GM19035 (cell line): ENCODE measurements at regions not wholly inside any gene's neighbourhood (a gene's known extent, or its start where the extent isn't known, plus 50 kb on each side); places are given as distances from the start of the nearest gene placed in this dataset.

Source experiments
- ATAC-seq: cut with Tn5 transposase; IDR thresholded peaks from one replicate; pipeline ENCODE4 v1.9.1; 2021; ENCODE audit not compliant: unreplicated experiment

GRCh38 chr13:44272692-44273091 is 100.9 kb upstream of the SERP2 start:
- no peak for ATAC-seq

GRCh38 chr13:44273216-44273615 is 100.4 kb upstream of the SERP2 start:
- no peak for ATAC-seq

DNA sequence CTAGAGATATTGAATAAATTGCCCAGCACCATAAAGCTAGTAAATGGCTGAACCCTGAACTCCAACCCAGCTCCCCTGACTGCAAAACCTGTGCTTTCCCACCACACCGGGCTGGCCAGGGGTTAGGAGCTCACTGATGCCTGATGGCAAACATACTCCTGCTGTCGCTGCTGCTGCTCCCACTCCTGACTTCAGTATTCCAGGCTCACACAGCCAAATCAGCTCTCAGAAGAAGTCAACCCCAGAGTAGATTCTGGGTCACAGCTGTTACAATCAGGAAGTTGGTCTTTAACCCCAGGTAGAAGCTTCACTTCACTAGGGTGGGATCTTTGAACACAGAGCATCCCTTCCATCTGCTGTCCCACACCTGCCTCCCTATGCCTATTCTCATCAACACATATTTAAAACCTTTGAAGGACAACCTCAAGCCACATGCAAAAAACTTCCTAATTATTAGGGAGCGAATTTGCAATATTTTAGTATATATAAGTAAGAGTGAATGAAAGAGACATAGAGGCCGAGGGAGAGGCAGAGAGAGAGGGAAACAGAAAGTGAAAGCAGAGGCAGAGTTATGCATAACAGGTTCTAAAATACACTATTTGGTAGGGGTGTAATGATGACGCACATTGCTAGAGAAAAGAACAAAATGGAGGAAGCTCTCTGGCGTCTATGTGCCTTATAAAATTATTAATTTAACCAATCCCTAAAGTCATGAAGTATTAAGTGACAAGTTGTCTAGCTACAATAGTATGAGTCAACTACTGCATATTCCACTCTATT is 99.4 kb upstream of the SERP2 start:
- ATAC-seq, result peak; percentile 94

DNA sequence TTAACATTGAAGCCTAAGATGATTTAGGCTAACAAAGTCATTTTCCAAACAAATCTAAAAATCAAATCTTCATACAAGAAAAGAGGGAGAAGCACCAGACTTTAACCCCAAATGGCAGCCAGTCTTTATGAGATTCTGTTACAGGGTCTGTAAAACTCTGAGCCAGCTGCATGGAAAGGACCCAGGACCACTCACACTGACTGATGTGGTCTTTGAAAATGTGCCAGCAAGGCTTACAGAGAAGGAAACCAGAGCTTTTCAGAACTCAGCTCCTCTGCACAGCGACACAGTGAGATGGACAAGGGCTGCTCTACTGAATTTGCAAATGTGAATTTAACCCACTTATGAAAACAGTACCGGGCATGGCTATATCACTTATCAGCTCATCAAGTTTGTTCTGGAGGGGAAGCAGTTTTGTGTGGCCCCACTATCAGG is 98.8 kb upstream of the SERP2 start:
- ATAC-seq, result no peak

DNA sequence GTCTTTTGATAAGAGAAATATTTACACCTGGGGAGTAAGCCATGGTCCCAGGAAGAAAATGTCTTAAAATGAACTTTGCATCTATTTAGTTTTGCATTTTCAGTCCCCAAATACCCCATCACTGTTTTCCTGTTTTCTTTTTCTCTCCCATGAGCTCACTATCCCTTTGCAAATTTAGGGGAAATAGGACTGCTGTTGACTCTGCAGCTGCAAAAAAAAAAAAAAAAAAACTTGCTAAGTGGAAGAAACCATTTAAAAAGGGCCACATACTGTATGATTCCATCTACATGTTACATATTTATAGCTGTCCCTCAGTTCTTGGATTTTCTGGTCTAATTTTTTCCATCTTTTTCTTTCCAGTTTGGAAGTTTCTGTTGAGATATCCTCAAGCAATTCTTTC is 98.2 kb upstream of the SERP2 start:
- ATAC-seq, result no peak

DNA sequence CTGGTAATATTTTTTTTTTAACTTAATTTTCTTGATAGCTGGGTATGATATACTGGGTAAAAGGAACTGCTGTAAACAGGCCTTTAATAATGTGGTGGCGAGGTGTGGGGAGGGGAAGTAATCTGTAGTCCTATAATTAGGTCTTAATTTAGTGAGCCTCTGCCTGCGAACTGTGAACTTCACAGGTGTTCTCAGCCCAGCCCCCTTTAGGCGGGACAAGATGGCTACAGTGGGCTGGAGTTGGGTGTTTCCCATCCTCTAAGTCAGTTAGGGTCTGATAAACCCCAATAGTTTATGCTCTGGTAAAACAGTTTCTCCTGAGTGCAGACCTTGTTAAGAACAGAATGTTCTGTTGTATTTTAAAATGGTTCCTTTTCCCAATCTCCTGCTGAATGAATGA is 97.6 kb upstream of the SERP2 start:
- ATAC-seq, result no peak

DNA sequence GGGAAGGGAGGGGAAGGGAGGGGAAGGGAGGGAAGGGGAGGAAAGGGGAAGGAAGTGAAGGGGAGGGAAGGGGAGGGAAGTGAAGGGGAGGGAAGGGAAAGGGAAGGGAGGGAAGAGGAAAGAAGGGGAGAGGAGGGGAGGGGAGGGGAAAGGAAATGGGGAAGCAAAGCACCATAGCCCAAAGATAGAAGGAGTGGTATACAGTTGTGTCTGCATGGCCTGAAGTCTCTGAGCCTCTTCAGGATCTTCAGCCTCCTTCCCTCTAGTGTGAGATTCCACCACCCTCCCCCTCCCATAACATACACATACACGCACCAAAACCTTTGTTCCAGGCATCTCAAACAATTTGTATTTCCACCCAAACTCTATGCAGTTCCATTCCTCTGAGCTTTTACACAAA is 96.2 kb upstream of the SERP2 start:
- ATAC-seq, result no peak

DNA sequence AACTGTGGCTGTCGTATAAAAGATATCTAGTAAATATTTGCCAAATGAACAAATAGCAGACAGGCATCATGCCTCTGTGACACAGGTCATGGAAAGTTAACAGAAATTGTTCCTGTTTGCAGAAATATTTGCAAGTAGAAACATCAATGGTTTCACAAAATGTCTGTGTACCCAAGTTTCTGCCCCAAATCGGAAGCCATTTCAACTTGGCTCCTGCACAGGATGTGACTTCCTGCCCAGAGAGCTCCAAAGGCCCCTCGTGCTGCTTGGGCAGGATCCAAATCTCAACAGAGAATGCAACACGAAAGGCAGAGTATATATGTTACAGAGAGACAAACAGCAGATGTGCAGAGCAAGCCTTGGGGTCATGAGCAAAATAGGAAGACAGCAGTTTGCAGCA is 95.5 kb upstream of the SERP2 start:
- ATAC-seq, result no peak

- no peak for ATAC-seq
Measured at GRCh38 chr13:44280456-44280855, 93.2 kb upstream of the SERP2 start.

GRCh38 chr13:44281252-44282000 is 92.2 kb upstream of the SERP2 start:
- ATAC-seq, result no peak

DNA sequence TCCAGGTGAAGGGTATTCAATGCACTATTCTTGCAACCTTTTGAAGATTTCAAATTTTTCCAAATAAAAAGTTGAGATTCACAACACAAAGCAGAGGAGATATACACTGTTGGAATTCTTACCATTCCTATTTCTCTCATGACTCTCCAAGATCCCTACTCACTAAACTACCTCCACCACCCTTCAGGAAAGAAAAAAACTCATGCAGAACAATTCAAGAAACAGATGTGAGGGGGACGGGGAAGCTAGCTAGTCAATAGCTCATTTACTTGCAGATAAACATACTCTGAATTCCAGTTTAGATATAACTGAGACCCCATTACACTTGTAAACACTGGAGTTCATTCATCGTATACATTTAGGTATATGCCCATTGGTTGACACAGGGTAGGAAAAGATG is 90.0 kb upstream of the SERP2 start:
- no peak for ATAC-seq

DNA sequence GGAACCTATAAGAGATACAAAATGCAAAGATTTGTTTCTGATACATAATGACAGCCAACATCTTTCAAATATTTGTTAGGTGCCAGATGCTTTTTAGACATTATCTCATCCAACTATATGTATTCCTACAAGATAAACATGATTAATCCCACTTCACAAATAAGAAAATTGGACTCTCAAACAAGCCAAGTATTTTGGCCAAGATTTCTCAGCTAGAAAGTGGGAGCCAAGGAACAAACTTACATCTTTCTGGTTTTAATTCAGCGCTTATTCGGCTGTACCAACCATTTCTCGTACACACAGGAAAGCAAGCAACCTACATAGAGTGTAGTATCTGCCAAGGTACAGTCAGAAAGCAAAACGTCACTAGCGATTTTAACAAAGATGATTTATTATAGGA is 85.7 kb upstream of the SERP2 start:
- no peak for ATAC-seq

DNA sequence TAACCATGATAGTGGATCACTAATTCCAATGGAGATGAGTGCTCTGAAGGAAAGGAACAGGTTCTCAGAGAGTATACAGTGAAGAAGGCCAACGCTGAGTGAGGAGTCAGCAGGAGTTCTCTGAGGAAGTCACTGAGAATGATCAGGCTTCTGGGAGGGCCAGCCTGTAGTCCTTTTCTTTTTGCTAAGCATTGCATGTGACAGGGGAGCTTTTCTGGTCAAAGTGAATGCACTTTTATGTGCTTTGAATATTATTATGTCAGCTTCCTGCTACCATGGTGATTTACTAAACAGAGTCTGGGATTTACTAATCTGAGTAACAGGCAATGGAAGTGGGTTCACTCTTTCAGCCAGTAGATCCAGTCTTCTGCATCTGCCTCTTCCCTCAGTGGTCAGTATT is 81.1 kb upstream of the SERP2 start:
- no peak for ATAC-seq

GRCh38 chr13:44293374-44293773 is 80.2 kb upstream of the SERP2 start:
- no peak for ATAC-seq

DNA sequence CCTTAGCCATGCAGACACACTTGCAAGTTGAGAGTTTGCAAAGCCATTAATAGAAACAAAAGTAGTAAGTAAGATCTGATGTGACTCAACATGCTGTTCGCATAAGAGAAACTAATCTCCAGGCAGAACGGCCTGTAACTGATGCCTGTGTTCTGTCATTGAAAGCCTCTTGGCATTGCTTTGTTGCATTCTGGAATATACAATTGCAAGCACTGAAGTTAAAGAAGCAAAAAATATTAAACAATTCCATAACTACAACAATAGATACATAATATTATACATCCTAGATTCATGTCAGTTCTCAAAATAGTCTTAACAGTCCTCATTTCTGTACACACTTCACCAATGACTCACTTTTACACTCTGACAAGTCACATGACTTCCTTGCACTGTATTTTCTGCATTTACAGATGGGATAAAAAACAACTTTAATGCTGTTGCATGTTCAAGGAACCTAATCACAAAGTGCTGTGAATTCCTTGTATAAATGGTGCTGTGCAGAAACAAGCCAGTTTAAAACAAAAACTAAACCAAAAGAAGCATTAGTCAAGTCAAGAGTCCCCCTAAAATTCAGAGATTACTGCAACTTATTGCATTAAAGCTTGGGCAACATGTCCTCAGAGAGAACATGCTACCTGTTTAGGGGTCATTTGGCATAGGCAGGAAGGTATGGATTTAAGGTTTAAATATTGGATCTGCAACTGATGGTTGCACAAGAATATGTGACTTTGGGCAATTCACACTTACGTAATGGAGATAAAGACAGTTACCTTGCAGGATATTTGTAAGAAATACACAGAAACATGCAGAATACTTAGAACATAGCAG is 79.5 kb upstream of the SERP2 start:
- no peak for ATAC-seq

- ATAC-seq, result no peak
Measured at GRCh38 chr13:44294876-44295275, 78.7 kb upstream of the SERP2 start.

GRCh38 chr13:44296856-44297255 is 76.8 kb upstream of the SERP2 start:
- no peak for ATAC-seq

GRCh38 chr13:44298314-44298713 is 75.3 kb upstream of the SERP2 start:
- ATAC-seq, result no peak

DNA sequence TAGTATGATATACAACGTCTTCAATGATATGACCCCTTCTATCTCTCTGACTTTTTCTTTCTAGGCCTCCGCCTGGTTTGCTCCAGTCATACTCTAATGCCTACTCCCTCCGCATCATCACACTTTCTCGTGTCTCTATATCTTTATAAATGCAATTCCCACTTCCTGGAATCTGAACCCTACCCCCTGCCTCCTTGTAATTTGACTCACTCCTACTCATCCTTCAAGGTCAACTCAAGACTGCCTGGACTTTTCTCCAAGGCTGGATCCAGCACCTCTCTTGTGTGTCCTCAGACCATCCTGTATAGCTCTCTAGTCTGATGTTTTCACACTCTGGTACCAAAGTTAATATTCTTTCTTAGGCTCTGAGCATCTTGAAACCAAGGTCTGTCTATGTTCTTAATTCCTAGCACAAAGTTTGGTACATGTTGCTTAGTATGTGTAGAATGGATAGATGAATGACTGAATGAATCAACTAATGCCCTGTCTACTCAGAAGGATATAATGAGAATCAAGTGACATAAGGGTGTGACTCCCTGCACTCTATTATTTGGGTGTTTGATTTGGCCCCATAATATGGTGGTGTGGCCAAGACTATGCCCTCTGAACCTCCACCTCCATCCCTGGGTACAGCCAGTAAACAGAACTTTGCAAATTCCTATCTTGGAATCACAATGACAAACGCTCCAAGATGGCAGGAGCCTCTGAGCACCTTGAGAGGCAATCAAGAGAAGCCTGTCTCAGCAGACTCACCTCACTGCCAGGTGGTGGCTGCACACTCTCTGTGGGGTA is 74.3 kb upstream of the SERP2 start:
- no peak for ATAC-seq

GRCh38 chr13:44300895-44301638 is 72.6 kb upstream of the SERP2 start:
- no peak for ATAC-seq
